PC-3 (cell line): ENCODE measurements at regions not wholly inside any gene's neighbourhood (a gene's known extent, or its start where the extent isn't known, plus 50 kb on each side); places are given as distances from the start of the nearest gene placed in this dataset.

ENCODE experiments used
- ATAC-seq: fragments of 200-7000 bp; cut with Tn5 transposase; 2 replicates; pipeline ENCODE4 v1.9.1; 2020; ENCODE audit warnings: mild to moderate bottlenecking, moderate library complexity
- BruUV-seq: library from RNA; stranded (reverse); fragments of 400-500 nt; replicated peaks from 2 replicates; lab custom pipeline; 2021; lab: Mats Ljungman, UMichigan
- CTCF ChIA-PET: fragments of 300-600 bp; sonication (Branson Sonifier 250); formaldehyde crosslinking; loops from one replicate; lab custom pipeline; 2022; ENCODE audit warnings: antibody characterized with exemption; lab: Charles Lee
- POLR2A ChIA-PET: fragments of 300-600 bp; sonication (Branson Sonifier 250); formaldehyde crosslinking; loops from one replicate; lab custom pipeline; 2022; ENCODE audit warnings: antibody characterized with exemption; ENCODE audit not compliant: unreplicated experiment; lab: Charles Lee
- DNase-seq: peaks from one replicate; pipeline ENCODE4 v3.0.0-alpha.2; 2015
- H2AFZ ChIP-seq: fragments of 300-600 bp; sonication (generic); 2 replicates; pipeline ENCODE4 v1.6.0; 2016; ENCODE audit warnings: antibody characterized with exemption, low read length
- H3F3A ChIP-seq: fragments of 300-600 bp; sonication (generic); one replicate; pipeline ENCODE4 v1.6.0; 2017; ENCODE audit warnings: antibody characterized with exemption, low read length, control low read depth, mild to moderate bottlenecking; ENCODE audit not compliant: unreplicated experiment
- H3K27ac ChIP-seq: fragments of 300-600 bp; sonication (generic); 2 replicates; pipeline ENCODE4 v1.5.1; 2016; ENCODE audit warnings: mild to moderate bottlenecking, low read length
- H3K27me3 ChIP-seq: fragments of 300-600 bp; sonication (generic); 2 replicates; pipeline ENCODE4 v1.6.1; 2016; ENCODE audit warnings: low read length, mixed read lengths
- H3K36me3 ChIP-seq: fragments of 300-600 bp; sonication (generic); 2 replicates; pipeline ENCODE4 v1.6.1; 2016; ENCODE audit warnings: low read depth, mixed run types, low read length, mixed read lengths
- H3K4me1 ChIP-seq: fragments of 300-600 bp; sonication (generic); 2 replicates; pipeline ENCODE4 v1.5.1; 2016; ENCODE audit warnings: low read length; ENCODE audit not compliant: insufficient read depth
- H3K4me2 ChIP-seq: fragments of 300-600 bp; sonication (generic); 2 replicates; pipeline ENCODE4 v1.6.0; 2016; ENCODE audit warnings: low read length
- H3K4me3 ChIP-seq: fragments of 300-600 bp; sonication (generic); 2 replicates; pipeline ENCODE4 v1.5.1; 2016; ENCODE audit warnings: mild to moderate bottlenecking, low read length, mixed read lengths
- H3K79me2 ChIP-seq: fragments of 300-600 bp; sonication (generic); 2 replicates; pipeline ENCODE4 v1.6.1; 2017; ENCODE audit warnings: low read length, mixed read lengths
- H3K9ac ChIP-seq: fragments of 300-600 bp; sonication (generic); 2 replicates; pipeline ENCODE4 v1.6.0; 2016; ENCODE audit warnings: mild to moderate bottlenecking, low read length
- H3K9me2 ChIP-seq: fragments of 300-600 bp; sonication (generic); replicated peaks from 2 replicates; pipeline ENCODE4 v1.6.1; 2016; ENCODE audit warnings: mixed run types, low read length, mixed read lengths
- H3K9me3 ChIP-seq: fragments of 300-600 bp; sonication (generic); 2 replicates; pipeline ENCODE4 v1.6.1; 2016; ENCODE audit warnings: low read length, mixed read lengths
- H4K20me1 ChIP-seq: fragments of 300-600 bp; sonication (generic); 2 replicates; pipeline ENCODE4 v1.6.1; 2016; ENCODE audit warnings: low read length, mixed read lengths
- EZH2 ChIP-seq: fragments of 300-600 bp; sonication (generic); IDR thresholded peaks from one replicate; pipeline ENCODE4 v1.6.1; 2017; ENCODE audit warnings: antibody characterized with exemption, mild to moderate bottlenecking, low read length; ENCODE audit not compliant: unreplicated experiment
- EZH2phosphoT487 ChIP-seq: fragments of 300-600 bp; sonication (generic); IDR thresholded peaks from 2 replicates; pipeline ENCODE4 v1.6.1; 2018; ENCODE audit warnings: mild to moderate bottlenecking, antibody characterized with exemption, low read length, borderline replicate concordance
- intact Hi-C: fragments of 100-400 bp; cut with micrococcal nuclease; formaldehyde crosslinking; loops from 2 replicates; pipeline ENCODE4 v1.9.0; 2023
- TF ChIP-seq, protein P1 (sequence below): fragments of 300-600 bp; sonication (generic); conservative IDR thresholded peaks from 2 replicates; pipeline ENCODE4 v1.5.1; 2017; ENCODE audit warnings: antibody characterized with exemption, low read depth, mild to moderate bottlenecking, low read length

DNA sequence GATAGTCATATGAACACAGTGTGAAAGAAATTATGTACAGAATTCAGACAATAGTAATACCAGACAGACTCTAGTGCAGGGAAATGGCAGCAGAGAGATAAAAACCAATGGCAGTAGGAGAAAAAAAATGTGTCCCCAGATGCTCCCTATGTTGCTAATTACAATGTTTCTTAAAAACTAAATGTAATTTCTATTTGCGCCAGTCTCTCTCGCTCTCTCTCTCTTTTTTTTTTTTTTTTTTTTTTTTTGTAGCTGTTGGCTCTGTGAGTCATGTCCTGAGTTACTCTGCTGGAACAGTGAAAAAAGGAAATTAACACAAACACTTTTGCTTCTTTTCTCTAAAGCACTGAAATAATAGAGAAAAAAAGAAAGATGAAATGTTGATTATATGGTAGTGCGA lies 871.9 kb downstream of the GBE1 start:
- H3F3A ChIP-seq, result no peaks in the 10 kb centered on the region
- DNase-seq (no peak), ATAC-seq (peak; percentile 42)
- no peak overlapping the region for H3K4me3 ChIP-seq
- no peak overlapping the region for H2AFZ ChIP-seq
- no peak overlapping the region for H3K27ac ChIP-seq
- TF ChIP-seq EZH2phosphoT487 (no peak), EZH2 (no peak)
- TF ChIP-seq, protein P1, sequence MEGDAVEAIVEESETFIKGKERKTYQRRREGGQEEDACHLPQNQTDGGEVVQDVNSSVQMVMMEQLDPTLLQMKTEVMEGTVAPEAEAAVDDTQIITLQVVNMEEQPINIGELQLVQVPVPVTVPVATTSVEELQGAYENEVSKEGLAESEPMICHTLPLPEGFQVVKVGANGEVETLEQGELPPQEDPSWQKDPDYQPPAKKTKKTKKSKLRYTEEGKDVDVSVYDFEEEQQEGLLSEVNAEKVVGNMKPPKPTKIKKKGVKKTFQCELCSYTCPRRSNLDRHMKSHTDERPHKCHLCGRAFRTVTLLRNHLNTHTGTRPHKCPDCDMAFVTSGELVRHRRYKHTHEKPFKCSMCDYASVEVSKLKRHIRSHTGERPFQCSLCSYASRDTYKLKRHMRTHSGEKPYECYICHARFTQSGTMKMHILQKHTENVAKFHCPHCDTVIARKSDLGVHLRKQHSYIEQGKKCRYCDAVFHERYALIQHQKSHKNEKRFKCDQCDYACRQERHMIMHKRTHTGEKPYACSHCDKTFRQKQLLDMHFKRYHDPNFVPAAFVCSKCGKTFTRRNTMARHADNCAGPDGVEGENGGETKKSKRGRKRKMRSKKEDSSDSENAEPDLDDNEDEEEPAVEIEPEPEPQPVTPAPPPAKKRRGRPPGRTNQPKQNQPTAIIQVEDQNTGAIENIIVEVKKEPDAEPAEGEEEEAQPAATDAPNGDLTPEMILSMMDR, result no peak
- H3K27me3 ChIP-seq, result no peaks in the 10 kb centered on the region
- BruUV-seq, result no TSS peak
- POLR2A ChIA-PET, result no interaction called here
- no peaks in the 10 kb centered on the region for H3K9me2 ChIP-seq
- CTCF ChIA-PET, result no interaction called here
- no peaks in the 10 kb centered on the region for H3K4me1 ChIP-seq
- intact Hi-C loops, result no loop called here
- H3K36me3 ChIP-seq, result no peaks in the 10 kb centered on the region
- no peak overlapping the region for H3K9ac ChIP-seq
- H3K79me2 ChIP-seq, result no peaks in the 10 kb centered on the region
- H3K9me3 ChIP-seq, result no peaks in the 10 kb centered on the region
- 0 out of 2 replicates have a peak overlapping the region, but pooled peaks have one; percentile 3 for H3K4me2 ChIP-seq
- H4K20me1 ChIP-seq, result no peaks in the 10 kb centered on the region

DNA sequence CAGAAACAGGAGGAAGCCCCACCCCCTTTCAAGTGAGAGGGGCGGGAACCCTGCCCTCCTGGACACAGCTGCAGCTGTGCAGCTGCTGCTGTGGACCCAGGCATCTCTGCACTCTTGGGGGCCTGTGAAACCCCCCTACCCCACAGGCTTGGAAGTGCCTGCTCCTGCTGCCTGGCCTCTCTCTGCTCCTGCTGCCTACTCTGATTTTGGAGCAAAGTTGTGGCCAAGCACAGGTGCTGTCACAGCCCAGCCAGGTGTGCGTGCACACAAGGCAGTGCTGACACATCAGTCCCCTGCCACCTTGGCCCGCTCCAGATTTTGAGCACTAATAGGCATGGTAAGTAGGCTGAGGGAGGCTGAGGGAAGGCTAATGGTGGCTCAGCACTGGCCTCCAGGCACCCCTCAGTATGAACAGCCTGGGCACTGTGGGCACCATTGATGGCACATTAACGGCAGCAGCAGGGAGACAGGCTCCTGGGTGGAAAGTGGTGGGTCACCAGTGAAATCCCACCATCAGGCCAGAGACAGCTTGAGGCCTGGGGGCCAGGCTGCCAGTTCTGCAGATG lies 890.9 kb downstream of the GBE1 start:
- H3F3A ChIP-seq, result no peaks in the 10 kb centered on the region
- no peaks in the 10 kb centered on the region for H3K27me3 ChIP-seq
- H3K9me3 ChIP-seq, result no peaks in the 10 kb centered on the region
- BruUV-seq, result no TSS peak
- H3K4me3 ChIP-seq, result no peak overlapping the region
- H3K9ac ChIP-seq, result no peak overlapping the region
- intact Hi-C loops, result no loop called here
- H3K4me1 ChIP-seq, result no peaks in the 10 kb centered on the region
- no peaks in the 10 kb centered on the region for H3K9me2 ChIP-seq
- no peak overlapping the region for H2AFZ ChIP-seq
- no peak overlapping the region for H3K4me2 ChIP-seq
- ChIA-PET CTCF (no interaction called here), POLR2A (no interaction called here)
- ATAC-seq (no peak), DNase-seq (no peak)
- no peaks in the 10 kb centered on the region for H3K36me3 ChIP-seq
- no peak overlapping the region for H3K27ac ChIP-seq
- H4K20me1 ChIP-seq, result no peaks in the 10 kb centered on the region
- TF ChIP-seq, protein P1, result no peak
- TF ChIP-seq EZH2phosphoT487 (no peak), EZH2 (no peak)
- H3K79me2 ChIP-seq, result no peaks in the 10 kb centered on the region

DNA sequence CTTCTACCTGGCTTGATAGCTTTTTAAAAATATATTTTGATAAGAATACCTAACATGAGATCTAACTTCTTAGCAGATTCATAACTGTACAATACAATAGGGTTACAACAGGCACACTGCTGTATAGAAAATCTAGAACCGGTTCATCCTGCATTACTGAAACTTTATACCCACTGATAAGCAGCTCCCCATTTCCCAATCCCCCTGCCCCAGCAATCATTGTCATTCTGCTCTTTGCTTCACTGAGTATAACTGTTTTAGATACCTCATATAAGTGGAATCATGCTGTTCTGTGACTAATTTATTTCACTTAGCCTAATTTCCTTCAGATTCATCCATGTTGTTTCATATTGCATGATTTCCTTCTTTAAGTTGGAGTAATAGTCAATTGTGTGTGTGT lies 906.0 kb downstream of the GBE1 start:
- H3K9ac ChIP-seq, result no peak overlapping the region
- DNase-seq (no peak), ATAC-seq (no peak)
- H3K27ac ChIP-seq, result no peak overlapping the region
- intact Hi-C loops, result no loop called here
- H2AFZ ChIP-seq, result no peak overlapping the region
- H3K4me1 ChIP-seq, result no peaks in the 10 kb centered on the region
- H3F3A ChIP-seq, result no peaks in the 10 kb centered on the region
- BruUV-seq, result no TSS peak
- no peaks in the 10 kb centered on the region for H3K36me3 ChIP-seq
- H3K9me2 ChIP-seq, result no peaks in the 10 kb centered on the region
- H3K9me3 ChIP-seq, result no peaks in the 10 kb centered on the region
- POLR2A ChIA-PET, result no interaction called here
- H3K4me3 ChIP-seq, result no peak overlapping the region
- no peaks in the 10 kb centered on the region for H4K20me1 ChIP-seq
- no peaks in the 10 kb centered on the region for H3K79me2 ChIP-seq
- H3K4me2 ChIP-seq, result no peak overlapping the region
- CTCF ChIA-PET, result no interaction called here
- no peaks in the 10 kb centered on the region for H3K27me3 ChIP-seq
- TF ChIP-seq, protein P1, result no peak
- no peak for TF ChIP-seq EZH2
- TF ChIP-seq EZH2phosphoT487, result no peak
